Naive B cell (primary cell): ENCODE measurements at regions not wholly inside any gene's neighbourhood (a gene's known extent, or its start where the extent isn't known, plus 50 kb on each side); places are given as distances from the start of the nearest gene placed in this dataset.
A peak's percentile ranks its signal among the peaks of the same experiment; 100 is the strongest.

Experiments used
- ATAC-seq, 2 donors: fragments of 150-1000 bp; cut with Tn5 transposase; 2 replicates each; pipeline ENCODE4 v1.10.0; 2021; ENCODE audit warnings: low read depth in 2 of 2, mild to moderate bottlenecking in 2 of 2, moderate library complexity in 2 of 2
- DNase-seq: peaks from one replicate; pipeline ENCODE4 v3.0.0; 2022
- H3K27ac Mint-ChIP-seq, 6 donors: one replicate each; pipeline ENCODE4 v1.8.0; 2020 to 2022; ENCODE audit warnings: mild to moderate bottlenecking in 6 of 6, mixed read lengths in 6 of 6, moderate library complexity in 5 of 6, inconsistent platforms in 2 of 6
- H3K27me3 Mint-ChIP-seq, 3 donors: one replicate each; pipeline ENCODE4 v1.8.0; 2021 to 2022; ENCODE audit warnings: mixed read lengths in 3 of 3, mild to moderate bottlenecking in 1 of 3
- H3K36me3 Mint-ChIP-seq, 2 donors: one replicate each; pipeline ENCODE4 v1.8.0; 2020 to 2022; ENCODE audit warnings: mixed read lengths in 2 of 2, inconsistent platforms in 1 of 2, mild to moderate bottlenecking in 1 of 2
- H3K4me1 Mint-ChIP-seq, 3 donors: one replicate each; pipeline ENCODE4 v1.8.0; 2020 to 2022; ENCODE audit warnings: mixed read lengths in 3 of 3, inconsistent platforms in 1 of 3, mild to moderate bottlenecking in 1 of 3, moderate library complexity in 1 of 3
- H3K4me3 Mint-ChIP-seq, 8 donors: one replicate each; pipeline ENCODE4 v1.8.0; 2020 to 2022; ENCODE audit warnings: mild to moderate bottlenecking in 8 of 8, mixed read lengths in 8 of 8, moderate library complexity in 8 of 8, inconsistent platforms in 2 of 8
- H3K9me3 Mint-ChIP-seq, 7 donors: one replicate each; pipeline ENCODE4 v1.8.0; 2020 to 2022; ENCODE audit warnings: mixed read lengths in 7 of 7, mild to moderate bottlenecking in 5 of 7, inconsistent platforms in 2 of 7, moderate library complexity in 1 of 7

GRCh38 chr5:82816926-82817325 is 260.3 kb downstream of the TMEM167A start:
- no peaks in the 10 kb centered on the region for H3K36me3 Mint-ChIP-seq
- no peak overlapping the region for H3K4me3 Mint-ChIP-seq
- no peak overlapping the region for H3K27ac Mint-ChIP-seq
- H3K27me3 Mint-ChIP-seq, result no peaks in the 10 kb centered on the region
- H3K4me1 Mint-ChIP-seq, result peaks cover 5 to 14% (median 9%) of the 10 kb centered on the region in 3 donors
- DNase-seq (no peak), ATAC-seq (no peak)
- H3K9me3 Mint-ChIP-seq, result peaks cover 0 to 2% (median 0%) of the 10 kb centered on the region in 7 donors

GRCh38 chr5:82815871-82816270 is 261.3 kb downstream of the TMEM167A start:
- no peak overlapping the region for H3K27ac Mint-ChIP-seq
- DNase-seq (no peak), ATAC-seq (no peak)
- peaks cover 0 to 2% (median 0%) of the 10 kb centered on the region in 7 donors for H3K9me3 Mint-ChIP-seq
- no peaks in the 10 kb centered on the region for H3K27me3 Mint-ChIP-seq
- H3K4me1 Mint-ChIP-seq, result peaks cover 4 to 12% (median 6%) of the 10 kb centered on the region in 3 donors
- H3K36me3 Mint-ChIP-seq, result no peaks in the 10 kb centered on the region
- H3K4me3 Mint-ChIP-seq, result no peak overlapping the region

- Mint-ChIP-seq H3K4me3 (no peak overlapping the region), H3K36me3 (no peaks in the 10 kb centered on the region), H3K9me3 (peaks cover 0 to 4% (median 0%) of the 10 kb centered on the region in 7 donors), H3K4me1 (no peaks in the 10 kb centered on the region), H3K27ac (peak overlapping the region in 1 of 6 donors; percentile 11), H3K27me3 (no peaks in the 10 kb centered on the region)
- DNase-seq, result no peak
- ATAC-seq, result no peak
These were observed 263.3 kb downstream of the TMEM167A start for GRCh38 chr5:82813861-82814260.

GRCh38 chr5:82812575-82812974 is 264.6 kb downstream of the TMEM167A start:
- no peak overlapping the region for H3K4me3 Mint-ChIP-seq
- H3K9me3 Mint-ChIP-seq, result peaks cover 0 to 4% (median 0%) of the 10 kb centered on the region in 7 donors
- DNase-seq, result no peak
- H3K27me3 Mint-ChIP-seq, result no peaks in the 10 kb centered on the region
- H3K4me1 Mint-ChIP-seq, result no peaks in the 10 kb centered on the region
- no peak overlapping the region for H3K27ac Mint-ChIP-seq
- no peak for ATAC-seq
- no peaks in the 10 kb centered on the region for H3K36me3 Mint-ChIP-seq

- H3K27ac Mint-ChIP-seq, result no peak overlapping the region
- no peak for DNase-seq
- no peaks in the 10 kb centered on the region for H3K27me3 Mint-ChIP-seq
- H3K4me3 Mint-ChIP-seq, result no peak overlapping the region
- no peaks in the 10 kb centered on the region for H3K36me3 Mint-ChIP-seq
- no peak for ATAC-seq
- H3K4me1 Mint-ChIP-seq, result no peaks in the 10 kb centered on the region
- H3K9me3 Mint-ChIP-seq, result peaks cover 0 to 4% (median 0%) of the 10 kb centered on the region in 7 donors
These were observed 265.7 kb downstream of the TMEM167A start for GRCh38 chr5:82811490-82811889.

- Mint-ChIP-seq H3K4me3 (no peak overlapping the region), H3K9me3 (peaks cover 0 to 4% (median 0%) of the 10 kb centered on the region in 7 donors), H3K4me1 (no peaks in the 10 kb centered on the region), H3K36me3 (no peaks in the 10 kb centered on the region), H3K27me3 (no peaks in the 10 kb centered on the region), H3K27ac (no peak overlapping the region)
- ATAC-seq (no peak), DNase-seq (no peak)
These were observed 267.6 kb downstream of the TMEM167A start for GRCh38 chr5:82809420-82810143.

GRCh38 chr5:82808960-82809359 is 268.2 kb downstream of the TMEM167A start:
- ATAC-seq (no peak), DNase-seq (no peak)
- no peaks in the 10 kb centered on the region for H3K27me3 Mint-ChIP-seq
- H3K4me3 Mint-ChIP-seq, result no peak overlapping the region
- no peaks in the 10 kb centered on the region for H3K36me3 Mint-ChIP-seq
- H3K4me1 Mint-ChIP-seq, result no peaks in the 10 kb centered on the region
- H3K27ac Mint-ChIP-seq, result no peak overlapping the region
- peaks cover 0 to 4% (median 0%) of the 10 kb centered on the region in 7 donors for H3K9me3 Mint-ChIP-seq

GRCh38 chr5:82807021-82807420 is 270.2 kb downstream of the TMEM167A start:
- ATAC-seq (no peak), DNase-seq (no peak)
- H3K9me3 Mint-ChIP-seq, result peaks cover 0 to 4% (median 0%) of the 10 kb centered on the region in 7 donors
- no peak overlapping the region for H3K27ac Mint-ChIP-seq
- no peaks in the 10 kb centered on the region for H3K27me3 Mint-ChIP-seq
- H3K36me3 Mint-ChIP-seq, result no peaks in the 10 kb centered on the region
- no peaks in the 10 kb centered on the region for H3K4me1 Mint-ChIP-seq
- H3K4me3 Mint-ChIP-seq, result no peak overlapping the region

- H3K36me3 Mint-ChIP-seq, result no peaks in the 10 kb centered on the region
- no peaks in the 10 kb centered on the region for H3K4me1 Mint-ChIP-seq
- H3K27me3 Mint-ChIP-seq, result no peaks in the 10 kb centered on the region
- H3K27ac Mint-ChIP-seq, result no peak overlapping the region
- ATAC-seq (no peak), DNase-seq (no peak)
- peaks cover 0 to 4% (median 0%) of the 10 kb centered on the region in 7 donors for H3K9me3 Mint-ChIP-seq
- no peak overlapping the region for H3K4me3 Mint-ChIP-seq
These were observed 270.7 kb downstream of the TMEM167A start for GRCh38 chr5:82806513-82806912.

GRCh38 chr5:82804155-82804690 is 273.0 kb downstream of the TMEM167A start:
- no peak for DNase-seq
- H3K27ac Mint-ChIP-seq, result no peak overlapping the region
- H3K4me1 Mint-ChIP-seq, result no peaks in the 10 kb centered on the region

GRCh38 chr5:82802954-82803353 is 274.2 kb downstream of the TMEM167A start:
- Mint-ChIP-seq H3K9me3 (no peaks in the 10 kb centered on the region), H3K4me1 (no peaks in the 10 kb centered on the region), H3K4me3 (no peak overlapping the region), H3K27me3 (no peaks in the 10 kb centered on the region), H3K36me3 (no peaks in the 10 kb centered on the region), H3K27ac (no peak overlapping the region)
- DNase-seq (no peak), ATAC-seq (no peak)

More at GRCh38 chr5:82804155-82804690, 273.0 kb downstream of the TMEM167A start:
- Mint-ChIP-seq H3K36me3 (no peaks in the 10 kb centered on the region), H3K4me3 (no peak overlapping the region), H3K9me3 (no peaks in the 10 kb centered on the region), H3K27me3 (no peaks in the 10 kb centered on the region)
- no peak for ATAC-seq

GRCh38 chr5:82800826-82801225 is 276.4 kb downstream of the TMEM167A start:
- H3K4me3 Mint-ChIP-seq, result no peak overlapping the region
- ATAC-seq, result no peak
- H3K27ac Mint-ChIP-seq, result no peak overlapping the region

GRCh38 chr5:82799361-82800077 is 277.7 kb downstream of the TMEM167A start:
- ATAC-seq (no peak), DNase-seq (no peak)
- Mint-ChIP-seq H3K4me3 (no peak overlapping the region), H3K36me3 (no peaks in the 10 kb centered on the region), H3K9me3 (no peaks in the 10 kb centered on the region), H3K27ac (no peak overlapping the region), H3K27me3 (no peaks in the 10 kb centered on the region), H3K4me1 (no peaks in the 10 kb centered on the region)

More at GRCh38 chr5:82800826-82801225, 276.4 kb downstream of the TMEM167A start:
- Mint-ChIP-seq H3K27me3 (no peaks in the 10 kb centered on the region), H3K9me3 (no peaks in the 10 kb centered on the region), H3K4me1 (no peaks in the 10 kb centered on the region), H3K36me3 (no peaks in the 10 kb centered on the region)
- DNase-seq, result no peak

- Mint-ChIP-seq H3K4me3 (no peak overlapping the region), H3K4me1 (no peaks in the 10 kb centered on the region), H3K27ac (no peak overlapping the region), H3K27me3 (no peaks in the 10 kb centered on the region), H3K9me3 (peaks cover 0 to 2% (median 0%) of the 10 kb centered on the region in 7 donors), H3K36me3 (no peaks in the 10 kb centered on the region)
- no peak for DNase-seq
- no peak for ATAC-seq
These were observed 278.5 kb downstream of the TMEM167A start for GRCh38 chr5:82798676-82799075.
